Astrocyte of the spinal cord (primary cell): ENCODE measurements at regions not wholly inside any gene's neighbourhood (a gene's known extent, or its start where the extent isn't known, plus 50 kb on each side); places are given as distances from the start of the nearest gene placed in this dataset.

Experiments
- DNase-seq: peaks from one replicate; pipeline ENCODE4 v3.0.0; 2011; ENCODE audit warnings: low read depth, low spot score
- H3K4me3 ChIP-seq: 2 replicates; pipeline ENCODE4 v1.5.1; 2011; ENCODE audit warnings: low read depth, mild to moderate bottlenecking, low read length, moderate library complexity
- CTCF ChIP-seq: IDR thresholded peaks from 2 replicates; pipeline ENCODE4 v1.5.1; 2012; ENCODE audit warnings: low read depth, mild to moderate bottlenecking, low read length, inconsistent platforms
- in situ Hi-C: cut with HindIII; loops from 2 replicates; pipeline ENCODE4 v1.10.0; 2017; ENCODE audit warnings: low sequenced_read_pairs

DNA sequence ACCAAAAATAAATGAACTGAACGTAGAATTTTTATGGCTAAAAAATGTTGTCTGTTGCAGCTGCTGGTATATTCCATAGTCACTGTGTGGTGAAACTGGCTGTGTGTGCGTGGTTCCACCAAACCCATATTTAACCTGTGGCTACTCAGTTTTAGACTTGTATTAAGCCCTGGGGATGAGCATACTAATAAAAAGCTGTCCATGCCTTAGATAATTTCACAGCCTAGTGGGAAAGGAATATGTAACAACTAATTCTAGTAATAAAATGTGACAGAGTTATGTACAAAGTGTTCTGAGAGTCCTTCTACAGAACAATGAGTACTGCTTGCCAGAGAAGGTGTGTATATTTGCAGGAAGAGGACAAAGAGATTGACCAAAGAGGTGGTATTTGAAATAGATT lies 125.5 kb downstream of the TMTC3 start:
- no peak for DNase-seq
- in situ Hi-C loops, result no loop called here
- TF ChIP-seq CTCF, result no peak
- H3K4me3 ChIP-seq, result no peak overlapping the region

- no peak for DNase-seq
- no peak for TF ChIP-seq CTCF
- H3K4me3 ChIP-seq, result no peak overlapping the region
- in situ Hi-C loops, result no loop called here
Observed at GRCh38 chr12:88272456-88272855, 130.3 kb downstream of the TMTC3 start.

DNA sequence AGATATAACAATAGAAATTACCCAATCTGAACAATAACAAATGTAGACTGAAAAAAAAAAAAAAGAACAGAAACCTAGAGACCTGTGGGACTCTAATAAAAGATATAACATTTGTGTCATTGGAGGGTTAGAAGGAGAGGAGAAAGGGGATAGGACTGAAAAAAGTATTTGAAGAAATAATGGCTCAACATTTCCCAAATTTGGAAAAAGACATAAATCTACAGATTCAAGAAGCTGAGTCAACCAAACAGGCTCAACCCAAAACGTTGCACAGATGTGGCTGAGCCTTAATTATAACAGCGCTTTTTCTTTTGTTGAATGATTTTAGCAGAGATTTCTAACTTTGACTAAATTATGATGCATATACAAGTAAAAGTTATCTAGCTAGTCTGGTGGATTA lies 131.3 kb downstream of the TMTC3 start:
- in situ Hi-C loops, result no loop called here
- no peak overlapping the region for H3K4me3 ChIP-seq
- TF ChIP-seq CTCF, result no peak
- DNase-seq, result no peak

- no peak for DNase-seq
- no peak for TF ChIP-seq CTCF
- in situ Hi-C loops, result no loop called here
- H3K4me3 ChIP-seq, result no peak overlapping the region
Observed at GRCh38 chr12:88273875-88274274, 131.8 kb downstream of the TMTC3 start.

GRCh38 chr12:88291498-88292131 lies 149.5 kb downstream of the TMTC3 start:
- H3K4me3 ChIP-seq, result no peak overlapping the region
- no peak for DNase-seq
- no peak for TF ChIP-seq CTCF
- in situ Hi-C loops, result no loop called here

GRCh38 chr12:88298014-88298682 lies 156.0 kb downstream of the TMTC3 start:
- TF ChIP-seq CTCF, result no peak
- in situ Hi-C loops, result no loop called here
- no peak overlapping the region for H3K4me3 ChIP-seq
- DNase-seq, result peak; percentile 9
